ENCODE measurements at regions not wholly inside any gene's neighbourhood (a gene's known extent, or its start where the extent isn't known, plus 50 kb on each side); places are given as distances from the start of the nearest gene placed in this dataset.

- TF ChIP-seq POLR2AphosphoS5 (IDR thresholded peaks at IDR 0.05) (no peak), CTCF (IDR thresholded peaks at IDR 0.05) (no peak), POLR2A (IDR thresholded peaks at IDR 0.05) (no peak), EP300 (IDR thresholded peaks at IDR 0.05) (no peak)
Observed at GRCh38 chr14:65872536-65872935, 460.0 kb downstream of the FUT8 start.
